ENCODE measurements at regions not wholly inside any gene's neighbourhood (a gene's known extent, or its start where the extent isn't known, plus 50 kb on each side); places are given as distances from the start of the nearest gene placed in this dataset.
"Not testable (repeated sequence)": the region's sequence is repeated elsewhere in the genome, so short reads cannot be mapped to it uniquely, and the experiment has no call there.

DNA sequence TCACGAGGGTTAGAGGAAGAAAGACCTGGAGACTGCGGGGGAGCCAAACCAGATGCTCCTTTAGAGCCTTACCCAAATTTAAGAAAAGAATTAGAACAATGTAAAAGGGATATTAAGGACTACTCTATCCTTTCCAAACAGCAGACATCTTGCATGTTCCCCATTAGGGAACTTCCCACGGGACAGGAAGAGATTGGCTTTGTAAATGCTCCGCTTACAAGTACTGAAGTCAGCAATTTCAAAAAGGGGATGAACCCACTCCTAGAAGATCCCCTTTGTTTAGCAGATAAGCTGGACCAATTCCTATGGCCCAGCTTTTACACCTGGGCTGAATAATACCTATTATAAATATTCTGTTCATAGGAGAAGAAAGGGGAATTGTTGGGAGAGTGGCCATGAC lies 74.2 kb downstream of the APOBEC1 start:
- no peak for DNase-seq

- DNase-seq = not testable (repeated sequence)
Observed at GRCh38 chr12:7590085-7590484, 75.6 kb downstream of the APOBEC1 start.

GRCh38 chr12:7588742-7589329 lies 76.9 kb downstream of the APOBEC1 start:
- DNase-seq = peak; percentile 39 to 63

DNA sequence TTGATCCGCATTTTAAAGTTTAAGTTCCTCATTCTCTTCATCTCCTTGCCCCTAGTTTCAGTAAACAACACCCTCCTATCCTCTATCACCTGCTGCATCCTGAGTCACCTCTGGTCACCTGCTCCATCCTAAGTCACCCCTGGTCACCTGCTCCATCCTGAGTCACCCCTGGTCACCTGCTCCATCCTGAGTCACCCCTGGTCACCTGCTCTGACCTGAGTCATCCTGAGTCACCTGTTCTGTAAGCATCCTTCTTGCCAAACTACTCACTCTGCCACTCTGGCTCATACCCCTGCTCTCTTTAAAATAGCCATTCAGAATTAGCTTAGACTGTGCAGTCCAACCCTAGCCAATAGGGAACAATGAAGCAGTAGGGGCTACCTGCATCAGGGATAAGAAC lies 80.6 kb upstream of the CD163 start:
- DNase-seq = not testable (repeated sequence)

- no peak for DNase-seq
Observed at GRCh38 chr12:7583471-7583870, 79.9 kb upstream of the CD163 start.

GRCh38 chr12:7582796-7583195 lies 79.2 kb upstream of the CD163 start:
- DNase-seq = no peak

DNA sequence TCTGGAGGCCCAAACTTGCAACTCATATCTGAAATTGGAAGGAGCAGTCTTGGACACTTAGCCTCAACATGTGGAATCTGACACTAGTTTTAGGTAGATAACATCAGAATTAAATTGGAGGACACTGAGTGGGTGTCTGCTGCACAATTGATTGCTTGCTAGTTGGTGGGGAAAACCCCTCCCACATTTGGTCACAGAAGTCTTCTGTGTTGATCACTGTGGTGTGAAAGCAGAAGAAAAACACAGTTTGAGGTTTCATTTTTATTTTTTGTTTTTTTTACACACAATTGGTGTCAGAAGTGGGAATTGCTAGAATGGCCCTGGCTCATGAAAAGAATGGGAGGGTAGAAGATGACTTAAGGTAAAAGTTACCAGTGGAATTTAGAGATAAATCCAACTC lies 78.0 kb upstream of the CD163 start:
- no peak for DNase-seq

DNA sequence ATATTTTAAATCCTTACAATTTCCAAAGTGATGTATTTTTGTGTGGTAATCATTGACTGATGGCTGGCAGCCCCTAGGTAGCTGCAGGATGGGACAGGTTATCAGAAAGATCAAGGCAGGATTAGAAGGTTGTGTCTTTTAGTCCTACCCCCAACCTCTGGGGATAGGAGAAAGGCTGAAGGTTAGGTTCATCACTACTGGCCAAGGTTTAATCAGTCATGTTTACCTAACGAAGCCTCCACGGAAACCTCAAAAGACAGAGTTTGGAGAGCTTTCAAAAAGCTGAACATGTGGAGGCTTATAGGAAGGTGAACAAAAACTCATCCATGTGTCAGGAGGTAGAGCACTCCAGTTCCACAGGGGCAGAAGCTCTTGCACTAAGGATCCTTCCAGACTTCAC lies 77.5 kb upstream of the CD163 start:
- DNase-seq = no peak

GRCh38 chr12:7571257-7571656 lies 67.7 kb upstream of the CD163 start:
- DNase-seq = no peak

GRCh38 chr12:7557227-7557626 lies 53.6 kb upstream of the CD163 start:
- no peak for DNase-seq

DNA sequence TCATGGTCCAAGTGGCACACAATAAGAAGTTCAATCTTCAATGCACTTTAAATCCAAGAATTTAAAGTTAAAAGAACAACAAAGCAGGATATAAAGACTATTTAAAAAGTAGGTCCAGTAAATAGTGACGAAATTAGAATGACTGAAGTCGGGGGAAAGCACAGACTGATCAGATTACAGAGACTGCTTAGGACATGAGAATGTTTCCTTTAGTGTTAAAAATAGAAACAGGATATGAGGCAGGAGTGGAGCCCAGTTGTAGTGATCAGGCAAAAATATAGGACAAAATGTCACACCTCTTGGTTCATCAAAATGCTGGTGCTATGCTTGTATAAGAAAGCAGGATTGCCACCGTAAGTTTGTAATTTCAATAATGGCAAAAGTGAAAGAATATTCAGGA lies 52.2 kb upstream of the CD163 start:
- no peak for DNase-seq

- DNase-seq = not testable (repeated sequence)
Observed at GRCh38 chr12:7554831-7555230, 51.3 kb upstream of the CD163 start.
